ENCODE measurements at regions not wholly inside any gene's neighbourhood (a gene's known extent, or its start where the extent isn't known, plus 50 kb on each side); places are given as distances from the start of the nearest gene placed in this dataset.

- no peaks in the 10 kb centered on the region for H4K20me1 ChIP-seq (ENCODE audit: low read depth, low read length)
- no peaks in the 10 kb centered on the region for H3K9me2 ChIP-seq (replicated peaks; ENCODE audit: insufficient read depth, low read length)
- H3F3A ChIP-seq (ENCODE audit: insufficient read depth): no peaks in the 10 kb centered on the region
- no peaks in the 10 kb centered on the region for H3K27me3 ChIP-seq (ENCODE audit: low read length)
- H3K79me2 ChIP-seq (ENCODE audit: insufficient read depth, low read length): no peaks in the 10 kb centered on the region
- no peak overlapping the region for H3K4me3 ChIP-seq (ENCODE audit: insufficient read depth, low read length, poor library complexity, severe bottlenecking)
- H3K9me3 ChIP-seq (ENCODE audit: insufficient read depth, low read length): no peaks in the 10 kb centered on the region
- no peak overlapping the region for H3K4me2 ChIP-seq (ENCODE audit: low read depth, low read length, poor library complexity, severe bottlenecking)
- H3K36me3 ChIP-seq (ENCODE audit: low read length): no peaks in the 10 kb centered on the region
- no peak for TF ChIP-seq EZH2phosphoT487 (conservative IDR thresholded peaks at IDR 0.05; ENCODE audit: low read length)
- TF ChIP-seq, protein P1, sequence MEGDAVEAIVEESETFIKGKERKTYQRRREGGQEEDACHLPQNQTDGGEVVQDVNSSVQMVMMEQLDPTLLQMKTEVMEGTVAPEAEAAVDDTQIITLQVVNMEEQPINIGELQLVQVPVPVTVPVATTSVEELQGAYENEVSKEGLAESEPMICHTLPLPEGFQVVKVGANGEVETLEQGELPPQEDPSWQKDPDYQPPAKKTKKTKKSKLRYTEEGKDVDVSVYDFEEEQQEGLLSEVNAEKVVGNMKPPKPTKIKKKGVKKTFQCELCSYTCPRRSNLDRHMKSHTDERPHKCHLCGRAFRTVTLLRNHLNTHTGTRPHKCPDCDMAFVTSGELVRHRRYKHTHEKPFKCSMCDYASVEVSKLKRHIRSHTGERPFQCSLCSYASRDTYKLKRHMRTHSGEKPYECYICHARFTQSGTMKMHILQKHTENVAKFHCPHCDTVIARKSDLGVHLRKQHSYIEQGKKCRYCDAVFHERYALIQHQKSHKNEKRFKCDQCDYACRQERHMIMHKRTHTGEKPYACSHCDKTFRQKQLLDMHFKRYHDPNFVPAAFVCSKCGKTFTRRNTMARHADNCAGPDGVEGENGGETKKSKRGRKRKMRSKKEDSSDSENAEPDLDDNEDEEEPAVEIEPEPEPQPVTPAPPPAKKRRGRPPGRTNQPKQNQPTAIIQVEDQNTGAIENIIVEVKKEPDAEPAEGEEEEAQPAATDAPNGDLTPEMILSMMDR (IDR thresholded peaks at IDR 0.05; ENCODE audit: insufficient read depth, low read length, poor library complexity, severe bottlenecking): no peak
- H3K9ac ChIP-seq (ENCODE audit: low read length): no peak overlapping the region
- no peak overlapping the region for H2AFZ ChIP-seq (ENCODE audit: low read depth, low read length, severe bottlenecking)
- no peak overlapping the region for H3K27ac ChIP-seq (ENCODE audit: low read depth, low read length)
These were observed 188.5 kb downstream of the MBD2 start for GRCh38 chr18:54035927-54036326.

GRCh38 chr18:54033052-54033451 is 191.4 kb downstream of the MBD2 start:
- no peaks in the 10 kb centered on the region for H3F3A ChIP-seq (ENCODE audit: insufficient read depth)
- H2AFZ ChIP-seq (ENCODE audit: low read depth, low read length, severe bottlenecking): no peak overlapping the region
- H3K4me2 ChIP-seq (ENCODE audit: low read depth, low read length, poor library complexity, severe bottlenecking): no peak overlapping the region
- TF ChIP-seq, protein P1 (IDR thresholded peaks at IDR 0.05; ENCODE audit: insufficient read depth, low read length, poor library complexity, severe bottlenecking): no peak
- no peak overlapping the region for H3K4me3 ChIP-seq (ENCODE audit: insufficient read depth, low read length, poor library complexity, severe bottlenecking)
- H3K27ac ChIP-seq (ENCODE audit: low read depth, low read length): no peak overlapping the region
- no peaks in the 10 kb centered on the region for H3K27me3 ChIP-seq (ENCODE audit: low read length)
- no peaks in the 10 kb centered on the region for H3K36me3 ChIP-seq (ENCODE audit: low read length)
- H3K9me2 ChIP-seq (replicated peaks; ENCODE audit: insufficient read depth, low read length): no peaks in the 10 kb centered on the region
- no peaks in the 10 kb centered on the region for H3K9me3 ChIP-seq (ENCODE audit: insufficient read depth, low read length)
- H3K79me2 ChIP-seq (ENCODE audit: insufficient read depth, low read length): no peaks in the 10 kb centered on the region
- no peak overlapping the region for H3K9ac ChIP-seq (ENCODE audit: low read length)
- H4K20me1 ChIP-seq (ENCODE audit: low read depth, low read length): no peaks in the 10 kb centered on the region

DNA sequence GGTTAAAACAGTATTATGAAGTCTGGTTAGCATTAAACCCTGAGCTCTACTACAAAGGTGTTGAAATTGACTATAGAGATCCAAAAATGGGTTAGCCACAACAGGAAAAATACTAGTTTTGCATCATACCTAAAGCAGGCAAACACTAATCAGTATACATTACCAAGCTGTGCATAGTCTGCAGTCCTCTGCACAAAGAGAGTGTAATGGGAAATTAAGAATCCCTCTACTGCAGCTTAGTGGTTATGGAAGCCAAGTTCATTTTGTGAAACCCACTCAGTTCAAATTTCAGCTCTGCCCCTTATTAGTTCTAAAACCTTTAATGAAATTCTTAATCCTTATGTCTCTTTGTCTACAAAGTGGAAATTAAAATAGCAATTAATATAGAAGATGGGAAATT is 192.1 kb downstream of the MBD2 start:
- no peak overlapping the region for H2AFZ ChIP-seq (ENCODE audit: low read depth, low read length, severe bottlenecking)
- no peaks in the 10 kb centered on the region for H3K9me2 ChIP-seq (replicated peaks; ENCODE audit: insufficient read depth, low read length)
- H3K9me3 ChIP-seq (ENCODE audit: insufficient read depth, low read length): no peaks in the 10 kb centered on the region
- H3K4me2 ChIP-seq (ENCODE audit: low read depth, low read length, poor library complexity, severe bottlenecking): no peak overlapping the region
- no peaks in the 10 kb centered on the region for H3K79me2 ChIP-seq (ENCODE audit: insufficient read depth, low read length)
- H3K4me3 ChIP-seq (ENCODE audit: insufficient read depth, low read length, poor library complexity, severe bottlenecking): no peak overlapping the region
- no peaks in the 10 kb centered on the region for H3F3A ChIP-seq (ENCODE audit: insufficient read depth)
- TF ChIP-seq EZH2phosphoT487 (conservative IDR thresholded peaks at IDR 0.05; ENCODE audit: low read length): no peak
- TF ChIP-seq, protein P1 (IDR thresholded peaks at IDR 0.05; ENCODE audit: insufficient read depth, low read length, poor library complexity, severe bottlenecking): no peak
- no peak overlapping the region for H3K9ac ChIP-seq (ENCODE audit: low read length)
- no peaks in the 10 kb centered on the region for H4K20me1 ChIP-seq (ENCODE audit: low read depth, low read length)
- H3K27ac ChIP-seq (ENCODE audit: low read depth, low read length): no peak overlapping the region
- H3K27me3 ChIP-seq (ENCODE audit: low read length): no peaks in the 10 kb centered on the region
- no peaks in the 10 kb centered on the region for H3K36me3 ChIP-seq (ENCODE audit: low read length)

DNA sequence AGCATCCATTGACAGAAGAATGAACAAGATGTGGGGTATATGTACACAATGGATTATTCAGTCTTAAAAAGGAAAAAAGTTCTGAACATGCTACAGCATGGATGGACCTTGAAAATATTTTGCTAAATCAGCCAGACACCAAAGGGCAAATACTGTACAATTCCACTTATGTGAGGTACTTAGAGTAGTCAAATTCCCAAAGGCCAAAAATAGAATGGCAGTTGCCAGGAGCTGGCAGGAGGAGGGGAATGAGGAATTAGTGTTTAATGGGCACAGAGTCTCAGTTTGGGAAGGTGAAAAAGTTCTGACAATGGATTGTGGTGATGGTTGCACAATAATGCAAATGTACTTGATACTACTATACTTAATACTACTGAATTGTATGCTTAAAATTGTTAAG is 193.2 kb downstream of the MBD2 start:
- Histone ChIP-seq H3K9ac (ENCODE audit: low read length) (no peak overlapping the region), H3K27me3 (ENCODE audit: low read length) (no peaks in the 10 kb centered on the region), H3K4me2 (ENCODE audit: low read depth, low read length, poor library complexity, severe bottlenecking) (no peak overlapping the region)

More for the DNA sequence above, 193.2 kb downstream of the MBD2 start:
- Histone ChIP-seq H3K27ac (ENCODE audit: low read depth, low read length) (no peak overlapping the region), H4K20me1 (ENCODE audit: low read depth, low read length) (no peaks in the 10 kb centered on the region), H3K36me3 (ENCODE audit: low read length) (no peaks in the 10 kb centered on the region), H3K9me2 (replicated peaks; ENCODE audit: insufficient read depth, low read length) (no peaks in the 10 kb centered on the region), H3K4me3 (ENCODE audit: insufficient read depth, low read length, poor library complexity, severe bottlenecking) (no peak overlapping the region), H2AFZ (ENCODE audit: low read depth, low read length, severe bottlenecking) (no peak overlapping the region), H3K9me3 (ENCODE audit: insufficient read depth, low read length) (no peaks in the 10 kb centered on the region), H3K79me2 (ENCODE audit: insufficient read depth, low read length) (no peaks in the 10 kb centered on the region), H3F3A (ENCODE audit: insufficient read depth) (no peaks in the 10 kb centered on the region)
- TF ChIP-seq, protein P1 (IDR thresholded peaks at IDR 0.05; ENCODE audit: insufficient read depth, low read length, poor library complexity, severe bottlenecking): no peak
- no peak for TF ChIP-seq EZH2phosphoT487 (conservative IDR thresholded peaks at IDR 0.05; ENCODE audit: low read length)

Data from SU-DHL-6 (cell line).